ENCODE measurements at regions not wholly inside any gene's neighbourhood (a gene's known extent, or its start where the extent isn't known, plus 50 kb on each side); places are given as distances from the start of the nearest gene placed in this dataset.

GRCh38 chr6:85166114-85166741 is 283.7 kb upstream of the NT5E start:
- Mint-ChIP-seq H3K27me3 (ENCODE audit: insufficient read depth, unreplicated experiment) (peaks cover 10% of the 10 kb centered on the region), H3K4me3 (ENCODE audit: unreplicated experiment) (no peak overlapping the region), H3K9me3 (ENCODE audit: unreplicated experiment) (no peaks in the 10 kb centered on the region), H3K27ac (ENCODE audit: unreplicated experiment) (no peak overlapping the region), H3K4me1 (ENCODE audit: low read depth, unreplicated experiment) (no peaks in the 10 kb centered on the region), H3K36me3 (ENCODE audit: insufficient read depth, unreplicated experiment) (no peaks in the 10 kb centered on the region)
- intact Hi-C loops (cut with micrococcal nuclease; ENCODE audit: unreplicated experiment): no loop called here
- no peaks in the 10 kb centered on the region for H3K36me3 ChIP-seq (ENCODE audit: control insufficient read depth, insufficient read depth, low read length)
- ChIA-PET POLR2A (no interaction called here), CTCF (no interaction called here)
- H3K9me3 ChIP-seq: no peaks in the 10 kb centered on the region
- H3K27me3 ChIP-seq (replicated peaks; ENCODE audit: control insufficient read depth, insufficient read depth, low read length): no peaks in the 10 kb centered on the region
- H3K4me1 ChIP-seq: no peaks in the 10 kb centered on the region
- BruUV-seq (replicated peaks): no TSS peak
- no peak for DNase-seq
- TF ChIP-seq CTCF (IDR thresholded peaks at IDR 0.05; ENCODE audit: insufficient read depth in 1 of 2, low read depth in 1 of 2, low read length in 1 of 2, severe bottlenecking in 1 of 2, unreplicated experiment in 1 of 2): no peak
- H3K4me3 ChIP-seq (ENCODE audit: low read depth, low read length): no peak overlapping the region

GRCh38 chr6:85163156-85164080 is 286.5 kb upstream of the NT5E start:
- DNase-seq: no peak
- no peaks in the 10 kb centered on the region for H3K4me1 ChIP-seq
- CTCF ChIA-PET: no interaction called here
- intact Hi-C loops (cut with micrococcal nuclease; ENCODE audit: unreplicated experiment): no loop called here
- Mint-ChIP-seq H3K36me3 (ENCODE audit: insufficient read depth, unreplicated experiment) (no peaks in the 10 kb centered on the region), H3K4me3 (ENCODE audit: unreplicated experiment) (no peak overlapping the region), H3K27me3 (ENCODE audit: insufficient read depth, unreplicated experiment) (peaks cover 10% of the 10 kb centered on the region), H3K4me1 (ENCODE audit: low read depth, unreplicated experiment) (no peaks in the 10 kb centered on the region), H3K9me3 (ENCODE audit: unreplicated experiment) (no peaks in the 10 kb centered on the region), H3K27ac (ENCODE audit: unreplicated experiment) (no peak overlapping the region)
- TF ChIP-seq CTCF (IDR thresholded peaks at IDR 0.05; ENCODE audit: insufficient read depth in 1 of 2, low read depth in 1 of 2, low read length in 1 of 2, severe bottlenecking in 1 of 2, unreplicated experiment in 1 of 2): no peak
- no peaks in the 10 kb centered on the region for H3K27me3 ChIP-seq (replicated peaks; ENCODE audit: control insufficient read depth, insufficient read depth, low read length)
- no peaks in the 10 kb centered on the region for H3K36me3 ChIP-seq (ENCODE audit: control insufficient read depth, insufficient read depth, low read length)
- POLR2A ChIA-PET: no interaction called here
- H3K9me3 ChIP-seq: no peaks in the 10 kb centered on the region
- H3K4me3 ChIP-seq (ENCODE audit: low read depth, low read length): no peak overlapping the region
- no TSS peak for BruUV-seq (replicated peaks)

GRCh38 chr6:85157311-85157710 is 292.6 kb upstream of the NT5E start:
- H3K27ac Mint-ChIP-seq (ENCODE audit: unreplicated experiment): no peak overlapping the region
- Histone ChIP-seq H3K36me3 (ENCODE audit: control insufficient read depth, insufficient read depth, low read length) (no peaks in the 10 kb centered on the region), H3K27me3 (replicated peaks; ENCODE audit: control insufficient read depth, insufficient read depth, low read length) (no peaks in the 10 kb centered on the region), H3K4me3 (ENCODE audit: low read depth, low read length) (no peak overlapping the region), H3K4me1 (no peaks in the 10 kb centered on the region), H3K9me3 (no peaks in the 10 kb centered on the region)
- no peak overlapping the region for H3K4me3 Mint-ChIP-seq (ENCODE audit: unreplicated experiment)
- no peak for DNase-seq
- ChIA-PET POLR2A (no interaction called here), CTCF (no interaction called here)
- no peaks in the 10 kb centered on the region for H3K4me1 Mint-ChIP-seq (ENCODE audit: low read depth, unreplicated experiment)
- intact Hi-C loops (cut with micrococcal nuclease; ENCODE audit: unreplicated experiment): no loop called here
- TF ChIP-seq CTCF (IDR thresholded peaks at IDR 0.05; ENCODE audit: insufficient read depth in 1 of 2, low read depth in 1 of 2, low read length in 1 of 2, severe bottlenecking in 1 of 2, unreplicated experiment in 1 of 2): no peak
- H3K27me3 Mint-ChIP-seq (ENCODE audit: insufficient read depth, unreplicated experiment): peaks cover 4% of the 10 kb centered on the region
- H3K36me3 Mint-ChIP-seq (ENCODE audit: insufficient read depth, unreplicated experiment): no peaks in the 10 kb centered on the region
- BruUV-seq (replicated peaks): no TSS peak
- no peaks in the 10 kb centered on the region for H3K9me3 Mint-ChIP-seq (ENCODE audit: unreplicated experiment)
